Lower lobe of right lung (tissue), 2 donors: ENCODE measurements at regions not wholly inside any gene's neighbourhood (a gene's known extent, or its start where the extent isn't known, plus 50 kb on each side); places are given as distances from the start of the nearest gene placed in this dataset.

Experiments used
- ATAC-seq, 2 donors: fragments of 200-7000 bp; cut with Tn5 transposase; one replicate each; pipeline ENCODE4 v1.9.1; 2020 to 2022; ENCODE audit warnings: mild to moderate bottlenecking in 2 of 2, moderate library complexity in 2 of 2
- DNase-seq: peaks from one replicate; pipeline ENCODE4 v3.0.0-alpha.2; 2020
- H3K27ac ChIP-seq: fragments of 200-600 bp; one replicate; pipeline ENCODE4 v1.8.0; 2022
- H3K27me3 ChIP-seq: fragments of 200-600 bp; one replicate; pipeline ENCODE4 v1.8.0; 2022; ENCODE audit warnings: low read depth
- H3K36me3 ChIP-seq: fragments of 200-600 bp; one replicate; pipeline ENCODE4 v1.8.0; 2022; ENCODE audit warnings: mild to moderate bottlenecking
- H3K4me1 ChIP-seq: fragments of 200-600 bp; one replicate; pipeline ENCODE4 v1.8.0; 2022
- H3K4me3 ChIP-seq: fragments of 200-600 bp; one replicate; pipeline ENCODE4 v1.8.0; 2022; ENCODE audit warnings: mild to moderate bottlenecking
- H3K9me3 ChIP-seq: fragments of 200-600 bp; one replicate; pipeline ENCODE4 v1.8.0; 2022
- CTCF ChIP-seq: fragments of 200-600 bp; IDR thresholded peaks from one replicate; pipeline ENCODE4 v1.8.0; 2022; ENCODE audit warnings: antibody characterized with exemption, mild to moderate bottlenecking
- intact Hi-C: fragments of 100-400 bp; cut with DNase I; formaldehyde crosslinking; loops from one replicate; pipeline ENCODE4 v1.11.0; 2022
- donor health status: DM: no; HTN: yes; CAD: no; lungs with severe emphysema.

GRCh38 chr3:34696831-34697230 lies 898.4 kb downstream of the PDCD6IP start:
- no peaks in the 10 kb centered on the region for H3K27me3 ChIP-seq
- intact Hi-C loops, result no loop called here
- ATAC-seq (no peak), DNase-seq (no peak)
- peaks cover 5% of the 10 kb centered on the region for H3K9me3 ChIP-seq
- no peaks in the 10 kb centered on the region for H3K4me1 ChIP-seq
- no peak for TF ChIP-seq CTCF
- no peak overlapping the region for H3K27ac ChIP-seq
- H3K36me3 ChIP-seq, result no peaks in the 10 kb centered on the region
- no peak overlapping the region for H3K4me3 ChIP-seq

- no peak for TF ChIP-seq CTCF
- intact Hi-C loops, result no loop called here
Observed at GRCh38 chr3:34703053-34703452, 904.6 kb downstream of the PDCD6IP start.

GRCh38 chr3:34724916-34725499 lies 914.3 kb upstream of the ARPP21 start:
- no peak overlapping the region for H3K27ac ChIP-seq
- H3K27me3 ChIP-seq, result no peaks in the 10 kb centered on the region
- no peak for DNase-seq
- no peaks in the 10 kb centered on the region for H3K9me3 ChIP-seq
- H3K4me1 ChIP-seq, result no peaks in the 10 kb centered on the region
- H3K36me3 ChIP-seq, result no peaks in the 10 kb centered on the region
- TF ChIP-seq CTCF, result no peak
- ATAC-seq, result no peak
- intact Hi-C loops, result no loop called here
- H3K4me3 ChIP-seq, result no peak overlapping the region

More at GRCh38 chr3:34703053-34703452, 904.6 kb downstream of the PDCD6IP start:
- Histone ChIP-seq H3K27ac (no peak overlapping the region), H3K4me3 (no peak overlapping the region), H3K4me1 (no peaks in the 10 kb centered on the region), H3K36me3 (no peaks in the 10 kb centered on the region), H3K27me3 (no peaks in the 10 kb centered on the region), H3K9me3 (peaks cover 18% of the 10 kb centered on the region)
- ATAC-seq, result no peak
- no peak for DNase-seq

- no peak for TF ChIP-seq CTCF
- H3K27me3 ChIP-seq, result no peaks in the 10 kb centered on the region
- no peak overlapping the region for H3K4me3 ChIP-seq
- H3K9me3 ChIP-seq, result no peaks in the 10 kb centered on the region
- no peaks in the 10 kb centered on the region for H3K36me3 ChIP-seq
- DNase-seq, result no peak
- intact Hi-C loops, result no loop called here
- no peak for ATAC-seq
- H3K4me1 ChIP-seq, result no peaks in the 10 kb centered on the region
- H3K27ac ChIP-seq, result no peak overlapping the region
Observed at GRCh38 chr3:34725774-34726173, 913.6 kb upstream of the ARPP21 start.

- ATAC-seq (no peak), DNase-seq (no peak)
- intact Hi-C loops, result no loop called here
- TF ChIP-seq CTCF, result no peak
- Histone ChIP-seq H3K4me3 (no peak overlapping the region), H3K9me3 (no peaks in the 10 kb centered on the region), H3K27ac (no peak overlapping the region), H3K27me3 (no peaks in the 10 kb centered on the region), H3K36me3 (no peaks in the 10 kb centered on the region), H3K4me1 (no peaks in the 10 kb centered on the region)
Observed at GRCh38 chr3:34727700-34728099, 911.6 kb upstream of the ARPP21 start.

GRCh38 chr3:34742151-34742550 lies 897.2 kb upstream of the ARPP21 start:
- intact Hi-C loops, result no loop called here
- TF ChIP-seq CTCF, result no peak
- H3K27ac ChIP-seq, result no peak overlapping the region
- H3K9me3 ChIP-seq, result no peaks in the 10 kb centered on the region
- no peaks in the 10 kb centered on the region for H3K27me3 ChIP-seq
- H3K4me3 ChIP-seq, result no peak overlapping the region
- ATAC-seq (no peak), DNase-seq (no peak)
- no peaks in the 10 kb centered on the region for H3K4me1 ChIP-seq
- H3K36me3 ChIP-seq, result no peaks in the 10 kb centered on the region
